MG63 (cell line): ENCODE measurements at regions not wholly inside any gene's neighbourhood (a gene's known extent, or its start where the extent isn't known, plus 50 kb on each side); places are given as distances from the start of the nearest gene placed in this dataset.

Source experiments
- DNase-seq: peaks from one replicate; pipeline ENCODE4 v3.0.0-alpha.2; 2020
- H3K27me3 ChIP-seq: fragments of 250-450 bp; sonication (Bioruptor Pico); 2 replicates; pipeline ENCODE4 v1.5.1; 2020; ENCODE audit warnings: mild to moderate bottlenecking, moderate library complexity
- H3K36me3 ChIP-seq: fragments of 250-450 bp; sonication (Bioruptor Pico); 2 replicates; pipeline ENCODE4 v1.5.1; 2020; ENCODE audit warnings: mild to moderate bottlenecking, moderate library complexity
- H3K4me3 ChIP-seq: fragments of 250-450 bp; sonication (Bioruptor Pico); 2 replicates; pipeline ENCODE4 v1.5.1; 2020; ENCODE audit warnings: mild to moderate bottlenecking, moderate library complexity
- H3K9me3 ChIP-seq: fragments of 250-450 bp; sonication (Bioruptor Pico); 2 replicates; pipeline ENCODE4 v1.5.1; 2020; ENCODE audit warnings: mild to moderate bottlenecking, moderate library complexity

DNA sequence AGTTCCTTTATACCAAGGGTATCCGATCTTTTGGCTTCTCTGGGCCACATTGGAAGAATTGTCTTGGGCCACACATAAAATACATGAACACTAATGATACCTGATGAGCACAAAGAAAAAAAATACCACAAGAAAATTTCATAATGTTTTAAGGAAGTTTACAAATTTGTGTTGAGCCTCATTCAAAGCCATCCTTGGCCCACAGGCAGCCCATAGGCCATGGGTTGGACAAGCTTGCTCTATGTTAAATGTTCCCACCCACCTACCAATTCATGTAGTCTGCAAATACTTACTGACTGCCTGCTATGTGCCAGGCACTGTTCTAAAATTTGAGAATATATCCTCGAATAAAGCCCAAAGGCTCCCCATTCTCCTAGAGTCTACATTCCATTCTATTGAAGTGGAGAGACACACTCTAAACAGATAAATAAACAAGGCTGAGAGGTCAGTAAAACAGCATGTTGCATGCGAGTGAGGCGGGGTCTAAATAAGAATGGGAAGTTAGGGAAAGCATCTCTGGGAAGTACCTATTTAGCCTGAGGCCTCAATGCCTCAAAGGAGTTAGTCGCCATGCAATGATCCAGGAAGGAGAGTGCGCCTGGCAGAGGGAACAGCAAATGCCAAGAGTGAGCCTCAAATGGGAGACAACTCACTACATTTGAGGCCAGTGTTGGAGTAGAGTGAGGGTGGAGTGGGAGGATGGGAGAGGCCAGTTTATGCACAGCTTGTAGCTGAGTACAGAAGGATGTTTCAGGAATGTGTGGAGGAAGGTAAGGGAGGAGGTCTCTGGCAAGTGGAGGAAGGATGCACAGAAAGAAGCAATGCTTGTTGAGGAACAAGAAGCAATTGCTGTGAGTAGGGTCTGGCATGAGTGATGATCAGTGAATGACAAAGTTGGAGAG, 52.5 kb upstream of the CLDN10 start:
- H3K36me3 ChIP-seq: no peaks in the 10 kb centered on the region
- no peak for DNase-seq
- peaks cover 4% of the 10 kb centered on the region for H3K9me3 ChIP-seq
- H3K27me3 ChIP-seq: no peaks in the 10 kb centered on the region
- no peak overlapping the region for H3K4me3 ChIP-seq

GRCh38 chr13:95502216-95502615, 50.3 kb upstream of the CLDN10 start:
- H3K36me3 ChIP-seq: no peaks in the 10 kb centered on the region
- peaks cover 4% of the 10 kb centered on the region for H3K9me3 ChIP-seq
- no peaks in the 10 kb centered on the region for H3K27me3 ChIP-seq
- no peak for DNase-seq
- H3K4me3 ChIP-seq: no peak overlapping the region
